ENCODE measurements at regions not wholly inside any gene's neighbourhood (a gene's known extent, or its start where the extent isn't known, plus 50 kb on each side); places are given as distances from the start of the nearest gene placed in this dataset.

- TF ChIP-seq EZH2 (IDR thresholded peaks at IDR 0.05) (no peak), CTCF (IDR thresholded peaks at IDR 0.05) (no peak), EZH2phosphoT487 (IDR thresholded peaks at IDR 0.05) (no peak)
Measured at GRCh38 chr9:21679432-21679831, 123.0 kb upstream of the MTAP start.
